ENCODE measurements at regions not wholly inside any gene's neighbourhood (a gene's known extent, or its start where the extent isn't known, plus 50 kb on each side); places are given as distances from the start of the nearest gene placed in this dataset.

- TF ChIP-seq CTCF (IDR thresholded peaks at IDR 0.05 in 8 of 11, conservative IDR thresholded peaks at IDR 0.05 in 3 of 11): no peak
- no peak for TF ChIP-seq POLR2A (IDR thresholded peaks at IDR 0.05)
- no peak for TF ChIP-seq POLR2AphosphoS5 (IDR thresholded peaks at IDR 0.05)
These were observed 171.2 kb downstream of the TMEM167A start for GRCh38 chr5:82905986-82906385.
